Ishikawa (cell line): ENCODE measurements at regions not wholly inside any gene's neighbourhood (a gene's known extent, or its start where the extent isn't known, plus 50 kb on each side); places are given as distances from the start of the nearest gene placed in this dataset.

Experiments
- CEBPB ChIP-seq: IDR thresholded peaks from 2 replicates; pipeline ENCODE4 v1.6.1; 2012
- CREB1 ChIP-seq: IDR thresholded peaks from 2 replicates; pipeline ENCODE4 v1.6.1; 2012; ENCODE audit warnings: low read depth
- EP300 ChIP-seq: IDR thresholded peaks from 2 replicates; pipeline ENCODE4 v1.6.1; 2012; ENCODE audit warnings: borderline replicate concordance
- FOXM1 ChIP-seq: IDR thresholded peaks from 2 replicates; pipeline ENCODE4 v1.6.1; 2012; ENCODE audit warnings: low read depth, borderline replicate concordance
- NFIC ChIP-seq: IDR thresholded peaks from 2 replicates; pipeline ENCODE4 v1.6.1; 2012
- RAD21 ChIP-seq: IDR thresholded peaks from 2 replicates; pipeline ENCODE4 v1.6.1; 2012; ENCODE audit warnings: low read depth
- TAF1 ChIP-seq: IDR thresholded peaks from 2 replicates; pipeline ENCODE4 v1.6.1; 2012; ENCODE audit warnings: low read depth, mild to moderate bottlenecking
- TCF12 ChIP-seq: IDR thresholded peaks from 2 replicates; pipeline ENCODE4 v1.6.1; 2012; ENCODE audit warnings: low read depth
- TEAD4 ChIP-seq: IDR thresholded peaks from 2 replicates; pipeline ENCODE4 v1.6.1; 2012
- YY1 ChIP-seq: IDR thresholded peaks from 2 replicates; pipeline ENCODE4 v1.6.1; 2012; ENCODE audit warnings: low read depth
- ZBTB7A ChIP-seq: IDR thresholded peaks from 2 replicates; pipeline ENCODE4 v1.6.1; 2012; ENCODE audit warnings: low read depth
- TF ChIP-seq, protein P1 (sequence below): IDR thresholded peaks from 2 replicates; pipeline ENCODE4 v1.6.1; 2012; ENCODE audit warnings: low read depth, mild to moderate bottlenecking
- TF ChIP-seq, protein P2 (sequence below): IDR thresholded peaks from 2 replicates; pipeline ENCODE4 v1.6.1; 2012
- TF ChIP-seq, protein P3 (sequence below): IDR thresholded peaks from 2 replicates; pipeline ENCODE4 v1.6.1; 2012

DNA sequence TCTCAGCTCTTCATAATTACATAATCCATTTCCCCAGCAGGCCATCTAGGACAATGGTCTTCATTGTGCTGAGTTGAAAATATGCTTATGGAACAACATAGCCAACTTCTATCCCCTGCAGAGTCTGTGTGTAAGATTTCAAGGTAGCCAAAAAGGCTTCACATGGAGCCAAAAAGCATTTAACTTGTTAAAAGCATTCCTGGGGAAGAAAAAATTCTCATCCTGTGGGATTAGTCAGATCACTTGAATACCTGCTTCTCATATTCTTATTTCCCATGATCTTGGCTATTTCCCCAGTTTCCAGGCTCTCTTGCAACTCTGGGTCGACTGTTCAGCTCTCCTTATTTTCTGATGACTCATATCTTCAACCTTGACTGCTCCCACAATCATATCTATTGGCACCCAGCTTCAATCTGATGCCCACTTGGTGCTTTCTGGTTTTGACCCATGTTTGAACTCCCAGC is 178.9 kb downstream of the KLHL28 start:
- TF ChIP-seq YY1 (peak; percentile 46; the same call in 1 of the 2 replicates), CREB1 (peak; percentile 11; the same call in 1 of the 2 replicates), ZBTB7A (no peak), TCF12 (peak; percentile 99), FOXM1 (peak; percentile 100), TEAD4 (peak; percentile 99), RAD21 (no peak; the same call in none of the 2 replicates), NFIC (peak; percentile 99), TAF1 (no peak), EP300 (peak; percentile 100), CEBPB (peak; percentile 82; the same call in 1 of the 2 replicates)
- TF ChIP-seq, protein P1, sequence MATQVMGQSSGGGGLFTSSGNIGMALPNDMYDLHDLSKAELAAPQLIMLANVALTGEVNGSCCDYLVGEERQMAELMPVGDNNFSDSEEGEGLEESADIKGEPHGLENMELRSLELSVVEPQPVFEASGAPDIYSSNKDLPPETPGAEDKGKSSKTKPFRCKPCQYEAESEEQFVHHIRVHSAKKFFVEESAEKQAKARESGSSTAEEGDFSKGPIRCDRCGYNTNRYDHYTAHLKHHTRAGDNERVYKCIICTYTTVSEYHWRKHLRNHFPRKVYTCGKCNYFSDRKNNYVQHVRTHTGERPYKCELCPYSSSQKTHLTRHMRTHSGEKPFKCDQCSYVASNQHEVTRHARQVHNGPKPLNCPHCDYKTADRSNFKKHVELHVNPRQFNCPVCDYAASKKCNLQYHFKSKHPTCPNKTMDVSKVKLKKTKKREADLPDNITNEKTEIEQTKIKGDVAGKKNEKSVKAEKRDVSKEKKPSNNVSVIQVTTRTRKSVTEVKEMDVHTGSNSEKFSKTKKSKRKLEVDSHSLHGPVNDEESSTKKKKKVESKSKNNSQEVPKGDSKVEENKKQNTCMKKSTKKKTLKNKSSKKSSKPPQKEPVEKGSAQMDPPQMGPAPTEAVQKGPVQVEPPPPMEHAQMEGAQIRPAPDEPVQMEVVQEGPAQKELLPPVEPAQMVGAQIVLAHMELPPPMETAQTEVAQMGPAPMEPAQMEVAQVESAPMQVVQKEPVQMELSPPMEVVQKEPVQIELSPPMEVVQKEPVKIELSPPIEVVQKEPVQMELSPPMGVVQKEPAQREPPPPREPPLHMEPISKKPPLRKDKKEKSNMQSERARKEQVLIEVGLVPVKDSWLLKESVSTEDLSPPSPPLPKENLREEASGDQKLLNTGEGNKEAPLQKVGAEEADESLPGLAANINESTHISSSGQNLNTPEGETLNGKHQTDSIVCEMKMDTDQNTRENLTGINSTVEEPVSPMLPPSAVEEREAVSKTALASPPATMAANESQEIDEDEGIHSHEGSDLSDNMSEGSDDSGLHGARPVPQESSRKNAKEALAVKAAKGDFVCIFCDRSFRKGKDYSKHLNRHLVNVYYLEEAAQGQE: no peak
- TF ChIP-seq, protein P2, sequence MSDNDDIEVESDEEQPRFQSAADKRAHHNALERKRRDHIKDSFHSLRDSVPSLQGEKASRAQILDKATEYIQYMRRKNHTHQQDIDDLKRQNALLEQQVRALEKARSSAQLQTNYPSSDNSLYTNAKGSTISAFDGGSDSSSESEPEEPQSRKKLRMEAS: peak; percentile 65
- TF ChIP-seq, protein P3, sequence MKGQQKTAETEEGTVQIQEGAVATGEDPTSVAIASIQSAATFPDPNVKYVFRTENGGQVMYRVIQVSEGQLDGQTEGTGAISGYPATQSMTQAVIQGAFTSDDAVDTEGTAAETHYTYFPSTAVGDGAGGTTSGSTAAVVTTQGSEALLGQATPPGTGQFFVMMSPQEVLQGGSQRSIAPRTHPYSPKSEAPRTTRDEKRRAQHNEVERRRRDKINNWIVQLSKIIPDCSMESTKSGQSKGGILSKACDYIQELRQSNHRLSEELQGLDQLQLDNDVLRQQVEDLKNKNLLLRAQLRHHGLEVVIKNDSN: 0 out of 2 replicates have a peak, but pooled peaks have one; percentile 2
